Stimulated activated naive B cell treated with anti-CD40 and anti-IgM and Interleukin-4, amounts not matched to agents 10 μg/mL and 1 μg/mL and 100 μg/mL, for 72 hours (primary cell): ENCODE measurements at regions not wholly inside any gene's neighbourhood (a gene's known extent, or its start where the extent isn't known, plus 50 kb on each side); places are given as distances from the start of the nearest gene placed in this dataset.

Experiments used
- ATAC-seq, 2 donors: fragments of 150-1000 bp; cut with Tn5 transposase; replicated peaks; 2 replicates each; pipeline ENCODE4 v1.10.0; 2021; ENCODE audit warnings: moderate library complexity in 1 of 2
- DNase-seq: peaks from one replicate; pipeline ENCODE4 v3.0.0; 2021
- H3K27ac Mint-ChIP-seq: one replicate; pipeline ENCODE4 v1.8.0; 2022; ENCODE audit warnings: mild to moderate bottlenecking, mixed read lengths
- H3K27me3 Mint-ChIP-seq, 2 donors: one replicate each; pipeline ENCODE4 v1.8.0; 2022; ENCODE audit warnings: mixed read lengths in 2 of 2
- H3K36me3 Mint-ChIP-seq, 2 donors: one replicate each; pipeline ENCODE4 v1.8.0; 2022; ENCODE audit warnings: mixed read lengths in 2 of 2, mild to moderate bottlenecking in 1 of 2
- H3K4me1 Mint-ChIP-seq, 2 donors: one replicate each; pipeline ENCODE4 v1.8.0; 2022; ENCODE audit warnings: mixed read lengths in 2 of 2, mild to moderate bottlenecking in 1 of 2
- H3K4me3 Mint-ChIP-seq, 2 donors: one replicate each; pipeline ENCODE4 v1.8.0; 2022; ENCODE audit warnings: mild to moderate bottlenecking in 2 of 2, mixed read lengths in 2 of 2, moderate library complexity in 1 of 2
- H3K9me3 Mint-ChIP-seq, 2 donors: one replicate each; pipeline ENCODE4 v1.8.0; 2022; ENCODE audit warnings: mixed read lengths in 2 of 2, mild to moderate bottlenecking in 1 of 2

GRCh38 chr5:155193483-155194107, 180.0 kb downstream of the KIF4B start:
- ATAC-seq (no peak), DNase-seq (no peak)
- Mint-ChIP-seq H3K9me3 (peaks cover 0 to 8% of the 10 kb centered on the region in 2 donors), H3K4me3 (no peak overlapping the region), H3K27me3 (peaks cover 4 to 6% of the 10 kb centered on the region in 2 donors), H3K36me3 (no peaks in the 10 kb centered on the region), H3K27ac (no peak overlapping the region), H3K4me1 (no peaks in the 10 kb centered on the region)

GRCh38 chr5:155200608-155201007, 187.1 kb downstream of the KIF4B start:
- DNase-seq = no peak
- no peak overlapping the region for H3K27ac Mint-ChIP-seq
- ATAC-seq = no peak
- H3K9me3 Mint-ChIP-seq = peaks cover 7 to 10% of the 10 kb centered on the region in 2 donors
- no peaks in the 10 kb centered on the region for H3K4me1 Mint-ChIP-seq
- no peaks in the 10 kb centered on the region for H3K36me3 Mint-ChIP-seq
- no peak overlapping the region for H3K4me3 Mint-ChIP-seq
- peaks cover 0 to 7% of the 10 kb centered on the region in 2 donors for H3K27me3 Mint-ChIP-seq

- ATAC-seq (no peak), DNase-seq (no peak)
- Mint-ChIP-seq H3K9me3 (peaks cover 2 to 5% of the 10 kb centered on the region in 2 donors), H3K4me3 (no peak overlapping the region), H3K27ac (no peak overlapping the region), H3K36me3 (no peaks in the 10 kb centered on the region), H3K27me3 (no peaks in the 10 kb centered on the region), H3K4me1 (peaks cover 0 to 5% of the 10 kb centered on the region in 2 donors)
These were observed 198.2 kb downstream of the KIF4B start for GRCh38 chr5:155211764-155212163.

GRCh38 chr5:155222393-155222792, 208.8 kb downstream of the KIF4B start:
- no peak for ATAC-seq
- Mint-ChIP-seq H3K27ac (no peak overlapping the region), H3K27me3 (no peaks in the 10 kb centered on the region), H3K4me1 (no peaks in the 10 kb centered on the region), H3K4me3 (no peak overlapping the region), H3K9me3 (peaks cover 3 to 10% of the 10 kb centered on the region in 2 donors), H3K36me3 (no peaks in the 10 kb centered on the region)
- DNase-seq = no peak

GRCh38 chr5:155229135-155229534, 215.6 kb downstream of the KIF4B start:
- ATAC-seq (no peak), DNase-seq (no peak)
- no peak overlapping the region for H3K27ac Mint-ChIP-seq
- H3K27me3 Mint-ChIP-seq = no peaks in the 10 kb centered on the region
- no peak overlapping the region for H3K4me3 Mint-ChIP-seq
- peaks cover 3 to 10% of the 10 kb centered on the region in 2 donors for H3K9me3 Mint-ChIP-seq
- no peaks in the 10 kb centered on the region for H3K4me1 Mint-ChIP-seq
- H3K36me3 Mint-ChIP-seq = no peaks in the 10 kb centered on the region

- no peaks in the 10 kb centered on the region for H3K27me3 Mint-ChIP-seq
- H3K4me1 Mint-ChIP-seq = no peaks in the 10 kb centered on the region
- ATAC-seq (no peak), DNase-seq (no peak)
- H3K4me3 Mint-ChIP-seq = no peak overlapping the region
- H3K27ac Mint-ChIP-seq = no peak overlapping the region
- no peaks in the 10 kb centered on the region for H3K36me3 Mint-ChIP-seq
- peaks cover 12 to 14% of the 10 kb centered on the region in 2 donors for H3K9me3 Mint-ChIP-seq
These were observed 226.2 kb downstream of the KIF4B start for GRCh38 chr5:155239803-155240202.

GRCh38 chr5:155250596-155250995, 237.0 kb downstream of the KIF4B start:
- Mint-ChIP-seq H3K27me3 (no peaks in the 10 kb centered on the region), H3K4me1 (no peaks in the 10 kb centered on the region), H3K4me3 (no peak overlapping the region), H3K27ac (no peak overlapping the region), H3K36me3 (no peaks in the 10 kb centered on the region), H3K9me3 (peaks cover 0 to 2% of the 10 kb centered on the region in 2 donors)
- ATAC-seq (no peak), DNase-seq (no peak)

- Mint-ChIP-seq H3K4me1 (no peaks in the 10 kb centered on the region), H3K27me3 (no peaks in the 10 kb centered on the region), H3K27ac (no peak overlapping the region), H3K4me3 (no peak overlapping the region), H3K9me3 (no peaks in the 10 kb centered on the region), H3K36me3 (no peaks in the 10 kb centered on the region)
- DNase-seq = no peak
- no peak for ATAC-seq
These were observed 238.5 kb downstream of the KIF4B start for GRCh38 chr5:155252025-155252424.

- ATAC-seq (no peak), DNase-seq (no peak)
- H3K9me3 Mint-ChIP-seq = no peaks in the 10 kb centered on the region
- H3K27me3 Mint-ChIP-seq = no peaks in the 10 kb centered on the region
- no peaks in the 10 kb centered on the region for H3K36me3 Mint-ChIP-seq
- H3K27ac Mint-ChIP-seq = no peak overlapping the region
- H3K4me1 Mint-ChIP-seq = no peaks in the 10 kb centered on the region
- no peak overlapping the region for H3K4me3 Mint-ChIP-seq
These were observed 239.2 kb downstream of the KIF4B start for GRCh38 chr5:155252717-155253116.

GRCh38 chr5:155254399-155254798, 240.8 kb downstream of the KIF4B start:
- no peak for ATAC-seq
- H3K27ac Mint-ChIP-seq = no peak overlapping the region
- H3K36me3 Mint-ChIP-seq = no peaks in the 10 kb centered on the region
- H3K9me3 Mint-ChIP-seq = no peaks in the 10 kb centered on the region
- H3K27me3 Mint-ChIP-seq = no peaks in the 10 kb centered on the region
- no peak for DNase-seq
- H3K4me1 Mint-ChIP-seq = no peaks in the 10 kb centered on the region
- no peak overlapping the region for H3K4me3 Mint-ChIP-seq

- Mint-ChIP-seq H3K9me3 (no peaks in the 10 kb centered on the region), H3K36me3 (no peaks in the 10 kb centered on the region), H3K4me3 (no peak overlapping the region), H3K27me3 (no peaks in the 10 kb centered on the region), H3K27ac (no peak overlapping the region), H3K4me1 (no peaks in the 10 kb centered on the region)
- DNase-seq (no peak), ATAC-seq (no peak)
These were observed 244.6 kb downstream of the KIF4B start for GRCh38 chr5:155258161-155258560.

GRCh38 chr5:155259648-155260047, 246.1 kb downstream of the KIF4B start:
- H3K4me1 Mint-ChIP-seq = no peaks in the 10 kb centered on the region
- H3K27me3 Mint-ChIP-seq = no peaks in the 10 kb centered on the region
- DNase-seq (no peak), ATAC-seq (no peak)
- H3K9me3 Mint-ChIP-seq = no peaks in the 10 kb centered on the region
- H3K36me3 Mint-ChIP-seq = no peaks in the 10 kb centered on the region
- no peak overlapping the region for H3K4me3 Mint-ChIP-seq
- no peak overlapping the region for H3K27ac Mint-ChIP-seq

GRCh38 chr5:155260798-155261197, 247.2 kb downstream of the KIF4B start:
- Mint-ChIP-seq H3K4me3 (no peak overlapping the region), H3K36me3 (no peaks in the 10 kb centered on the region), H3K27me3 (no peaks in the 10 kb centered on the region), H3K9me3 (no peaks in the 10 kb centered on the region), H3K27ac (no peak overlapping the region), H3K4me1 (no peaks in the 10 kb centered on the region)
- DNase-seq (no peak), ATAC-seq (no peak)

GRCh38 chr5:155263381-155263780, 249.8 kb downstream of the KIF4B start:
- no peak for ATAC-seq
- DNase-seq = no peak
- Mint-ChIP-seq H3K27ac (no peak overlapping the region), H3K9me3 (no peaks in the 10 kb centered on the region), H3K4me3 (no peak overlapping the region), H3K36me3 (no peaks in the 10 kb centered on the region), H3K4me1 (no peaks in the 10 kb centered on the region), H3K27me3 (no peaks in the 10 kb centered on the region)

GRCh38 chr5:155264809-155265208, 251.3 kb downstream of the KIF4B start:
- Mint-ChIP-seq H3K27me3 (no peaks in the 10 kb centered on the region), H3K4me3 (no peak overlapping the region), H3K36me3 (no peaks in the 10 kb centered on the region), H3K27ac (no peak overlapping the region), H3K9me3 (no peaks in the 10 kb centered on the region), H3K4me1 (no peaks in the 10 kb centered on the region)
- DNase-seq = no peak
- ATAC-seq = no peak
